KMS-11 (cell line): ENCODE measurements at regions not wholly inside any gene's neighbourhood (a gene's known extent, or its start where the extent isn't known, plus 50 kb on each side); places are given as distances from the start of the nearest gene placed in this dataset.
"Not testable (repeated sequence)": the region's sequence is repeated elsewhere in the genome, so short reads cannot be mapped to it uniquely, and the experiment has no call there.

Source experiments
- H2AFZ ChIP-seq: fragments of 200-600 bp; sonication (generic); 2 replicates; pipeline ENCODE4 v1.6.1; 2016; ENCODE audit warnings: antibody characterized with exemption, mixed run types, low read depth
- H3K27ac ChIP-seq: fragments of 200-600 bp; sonication (generic); 2 replicates; pipeline ENCODE4 v1.6.1; 2016; ENCODE audit warnings: mild to moderate bottlenecking, mixed run types
- H3K27me3 ChIP-seq: fragments of 200-600 bp; sonication (generic); 2 replicates; pipeline ENCODE4 v1.6.1; 2017; ENCODE audit warnings: mild to moderate bottlenecking, low read depth, mixed run types, moderate library complexity; ENCODE audit not compliant: insufficient read depth
- H3K36me3 ChIP-seq: fragments of 200-600 bp; sonication (generic); 2 replicates; pipeline ENCODE4 v1.6.1; 2017; ENCODE audit warnings: mild to moderate bottlenecking, mixed run types; ENCODE audit not compliant: insufficient read depth
- H3K4me1 ChIP-seq: fragments of 200-600 bp; sonication (generic); 2 replicates; pipeline ENCODE4 v1.6.1; 2016; ENCODE audit warnings: mild to moderate bottlenecking, low read depth, mixed run types; ENCODE audit not compliant: poor library complexity, severe bottlenecking
- H3K4me2 ChIP-seq: fragments of 200-600 bp; sonication (generic); 2 replicates; pipeline ENCODE4 v1.7.0; 2016; ENCODE audit warnings: mild to moderate bottlenecking, mixed run types
- H3K4me3 ChIP-seq: fragments of 200-600 bp; sonication (generic); IDR thresholded peaks from 2 replicates; pipeline ENCODE4 v1.6.1; 2017; ENCODE audit warnings: low read depth, low read length, mixed read lengths; ENCODE audit not compliant: insufficient read depth
- H3K79me2 ChIP-seq: fragments of 200-600 bp; sonication (generic); 2 replicates; pipeline ENCODE4 v1.6.1; 2016; ENCODE audit warnings: low read depth, mixed run types; ENCODE audit not compliant: insufficient read depth
- H3K9ac ChIP-seq: fragments of 200-600 bp; sonication (generic); 2 replicates; pipeline ENCODE4 v1.6.1; 2016; ENCODE audit warnings: mild to moderate bottlenecking, mixed run types
- H4K20me1 ChIP-seq: fragments of 200-600 bp; sonication (generic); 2 replicates; pipeline ENCODE4 v1.6.1; 2016; ENCODE audit warnings: mild to moderate bottlenecking, mixed run types; ENCODE audit not compliant: insufficient read depth
- CTCF ChIP-seq: fragments of 200-600 bp; sonication (generic); conservative IDR thresholded peaks from 2 replicates; pipeline ENCODE4 v1.6.1; 2017; ENCODE audit warnings: low read depth, mild to moderate bottlenecking, antibody characterized with exemption, low read length, moderate library complexity, mixed read lengths

GRCh38 chr7:145831616-145832206 lies 284.9 kb upstream of the CNTNAP2 start:
- H3K27me3 ChIP-seq, result no peaks in the 10 kb centered on the region
- no peaks in the 10 kb centered on the region for H3K36me3 ChIP-seq
- H2AFZ ChIP-seq, result no peak overlapping the region
- H3K79me2 ChIP-seq, result no peaks in the 10 kb centered on the region
- no peak overlapping the region for H3K9ac ChIP-seq
- no peak for TF ChIP-seq CTCF
- no peak overlapping the region for H3K4me2 ChIP-seq
- no peaks in the 10 kb centered on the region for H4K20me1 ChIP-seq
- H3K4me1 ChIP-seq, result no peaks in the 10 kb centered on the region
- no peak overlapping the region for H3K4me3 ChIP-seq
- H3K27ac ChIP-seq, result no peak overlapping the region

GRCh38 chr7:145817687-145818086 lies 298.9 kb upstream of the CNTNAP2 start:
- no peaks in the 10 kb centered on the region for H3K36me3 ChIP-seq
- no peaks in the 10 kb centered on the region for H3K4me1 ChIP-seq
- no peak overlapping the region for H3K4me2 ChIP-seq
- no peak overlapping the region for H2AFZ ChIP-seq
- H3K27me3 ChIP-seq, result no peaks in the 10 kb centered on the region
- no peak for TF ChIP-seq CTCF
- no peaks in the 10 kb centered on the region for H4K20me1 ChIP-seq
- no peak overlapping the region for H3K9ac ChIP-seq
- H3K79me2 ChIP-seq, result no peaks in the 10 kb centered on the region
- no peak overlapping the region for H3K27ac ChIP-seq
- H3K4me3 ChIP-seq, result no peak overlapping the region

- Histone ChIP-seq H2AFZ (no peak overlapping the region), H3K79me2 (no peaks in the 10 kb centered on the region), H3K9ac (no peak overlapping the region), H3K4me3 (no peak overlapping the region), H3K4me1 (no peaks in the 10 kb centered on the region), H4K20me1 (no peaks in the 10 kb centered on the region), H3K27ac (no peak overlapping the region), H3K4me2 (no peak overlapping the region), H3K27me3 (no peaks in the 10 kb centered on the region), H3K36me3 (no peaks in the 10 kb centered on the region)
- TF ChIP-seq CTCF, result no peak
Measured at GRCh38 chr7:145812218-145812617, 304.4 kb upstream of the CNTNAP2 start.

GRCh38 chr7:145805496-145805895 lies 311.1 kb upstream of the CNTNAP2 start:
- H3K79me2 ChIP-seq, H4K20me1 ChIP-seq, H3K27me3 ChIP-seq, H3K36me3 ChIP-seq, H3K4me3 ChIP-seq, H2AFZ ChIP-seq, H3K9ac ChIP-seq, H3K4me1 ChIP-seq, H3K27ac ChIP-seq, H3K4me2 ChIP-seq: not testable (repeated sequence)

- no peaks in the 10 kb centered on the region for H3K4me1 ChIP-seq
- no peaks in the 10 kb centered on the region for H3K27me3 ChIP-seq
- H4K20me1 ChIP-seq, result no peaks in the 10 kb centered on the region
- no peak overlapping the region for H3K27ac ChIP-seq
- no peaks in the 10 kb centered on the region for H3K36me3 ChIP-seq
- H3K4me3 ChIP-seq, result no peak overlapping the region
- TF ChIP-seq CTCF, result no peak
- H3K9ac ChIP-seq, result no peak overlapping the region
- H3K4me2 ChIP-seq, result no peak overlapping the region
- no peak overlapping the region for H2AFZ ChIP-seq
- no peaks in the 10 kb centered on the region for H3K79me2 ChIP-seq
Measured at GRCh38 chr7:145797507-145797906, 319.1 kb upstream of the CNTNAP2 start.
